Esophagus mucosa (tissue), 1 donor: ENCODE measurements at regions not wholly inside any gene's neighbourhood (a gene's known extent, or its start where the extent isn't known, plus 50 kb on each side); places are given as distances from the start of the nearest gene placed in this dataset.
"Not testable (repeated sequence)": the region's sequence is repeated elsewhere in the genome, so short reads cannot be mapped to it uniquely, and the experiment has no call there.

ENCODE experiments used
- ATAC-seq: fragments of 200-7000 bp; cut with Tn5 transposase; one replicate; pipeline ENCODE4 v1.9.1; 2020
- donor health status: DM: yes; HTN: yes; CAD: no.

- not testable (repeated sequence) for ATAC-seq
These were observed 188.0 kb downstream of the MMUT start for GRCh38 chr6:49274809-49275769.

GRCh38 chr6:49269190-49269589, 193.9 kb downstream of the MMUT start:
- ATAC-seq, result no peak

- ATAC-seq, result peak; percentile 64
These were observed 198.1 kb downstream of the MMUT start for GRCh38 chr6:49264909-49265308.

GRCh38 chr6:49264496-49264895, 198.6 kb downstream of the MMUT start:
- ATAC-seq, result peak; percentile 17

- no peak for ATAC-seq
These were observed 205.5 kb downstream of the MMUT start for GRCh38 chr6:49257549-49257948.

GRCh38 chr6:49255335-49255734, 207.7 kb downstream of the MMUT start:
- no peak for ATAC-seq

GRCh38 chr6:49252901-49253300, 210.2 kb downstream of the MMUT start:
- peak; percentile 84 for ATAC-seq

- ATAC-seq, result no peak
These were observed 229.6 kb downstream of the MMUT start for GRCh38 chr6:49233483-49233882.

GRCh38 chr6:49225471-49225870, 237.6 kb downstream of the MMUT start:
- no peak for ATAC-seq

GRCh38 chr6:49220293-49220692, 242.8 kb downstream of the MMUT start:
- no peak for ATAC-seq

- no peak for ATAC-seq
These were observed 257.5 kb downstream of the MMUT start for GRCh38 chr6:49205526-49205925.

GRCh38 chr6:49202924-49203536, 260.0 kb downstream of the MMUT start:
- ATAC-seq, result no peak

GRCh38 chr6:49198015-49198414, 265.0 kb downstream of the MMUT start:
- ATAC-seq, result no peak

GRCh38 chr6:49162379-49162778, 300.7 kb downstream of the MMUT start:
- ATAC-seq, result not testable (repeated sequence)

GRCh38 chr6:49155316-49155715, 307.7 kb downstream of the MMUT start:
- ATAC-seq, result no peak

GRCh38 chr6:49151957-49152356, 311.1 kb downstream of the MMUT start:
- ATAC-seq, result no peak

- no peak for ATAC-seq
These were observed 311.6 kb downstream of the MMUT start for GRCh38 chr6:49151461-49151860.

- no peak for ATAC-seq
These were observed 312.0 kb downstream of the MMUT start for GRCh38 chr6:49151033-49151432.

- ATAC-seq, result no peak
These were observed 317.8 kb downstream of the MMUT start for GRCh38 chr6:49145280-49145679.

GRCh38 chr6:49142421-49143151, 320.5 kb downstream of the MMUT start:
- ATAC-seq, result no peak

- ATAC-seq, result no peak
These were observed 341.1 kb downstream of the MMUT start for GRCh38 chr6:49121970-49122369.

- no peak for ATAC-seq
These were observed 344.6 kb downstream of the MMUT start for GRCh38 chr6:49118478-49118877.

GRCh38 chr6:49110916-49111315, 352.1 kb downstream of the MMUT start:
- no peak for ATAC-seq
